ENCODE measurements at regions not wholly inside any gene's neighbourhood (a gene's known extent, or its start where the extent isn't known, plus 50 kb on each side); places are given as distances from the start of the nearest gene placed in this dataset.

GRCh38 chr20:41952166-41952565 is 334.0 kb upstream of the CHD6 start:
- TF ChIP-seq THAP11 (CRISPR knock-in tag; IDR thresholded peaks at IDR 0.05) (no peak), ZBTB7A (CRISPR knock-in tag; IDR thresholded peaks at IDR 0.05) (no peak), POLR2A (IDR thresholded peaks at IDR 0.05; ENCODE audit: insufficient read depth in 1 of 2, low read depth in 2 of 2, low read length in 2 of 2) (no peak), ESRRA (CRISPR knock-in tag; IDR thresholded peaks at IDR 0.05; ENCODE audit: low read depth) (no peak), ZNF598 (CRISPR knock-in tag; IDR thresholded peaks at IDR 0.05; ENCODE audit: borderline replicate concordance) (no peak), FOXK2 (IDR thresholded peaks at IDR 0.05) (no peak), NPAS2 (CRISPR knock-in tag; IDR thresholded peaks at IDR 0.05; ENCODE audit: borderline replicate concordance) (no peak), MTF1 (CRISPR knock-in tag; IDR thresholded peaks at IDR 0.05) (no peak)
- TF ChIP-seq, protein P1, sequence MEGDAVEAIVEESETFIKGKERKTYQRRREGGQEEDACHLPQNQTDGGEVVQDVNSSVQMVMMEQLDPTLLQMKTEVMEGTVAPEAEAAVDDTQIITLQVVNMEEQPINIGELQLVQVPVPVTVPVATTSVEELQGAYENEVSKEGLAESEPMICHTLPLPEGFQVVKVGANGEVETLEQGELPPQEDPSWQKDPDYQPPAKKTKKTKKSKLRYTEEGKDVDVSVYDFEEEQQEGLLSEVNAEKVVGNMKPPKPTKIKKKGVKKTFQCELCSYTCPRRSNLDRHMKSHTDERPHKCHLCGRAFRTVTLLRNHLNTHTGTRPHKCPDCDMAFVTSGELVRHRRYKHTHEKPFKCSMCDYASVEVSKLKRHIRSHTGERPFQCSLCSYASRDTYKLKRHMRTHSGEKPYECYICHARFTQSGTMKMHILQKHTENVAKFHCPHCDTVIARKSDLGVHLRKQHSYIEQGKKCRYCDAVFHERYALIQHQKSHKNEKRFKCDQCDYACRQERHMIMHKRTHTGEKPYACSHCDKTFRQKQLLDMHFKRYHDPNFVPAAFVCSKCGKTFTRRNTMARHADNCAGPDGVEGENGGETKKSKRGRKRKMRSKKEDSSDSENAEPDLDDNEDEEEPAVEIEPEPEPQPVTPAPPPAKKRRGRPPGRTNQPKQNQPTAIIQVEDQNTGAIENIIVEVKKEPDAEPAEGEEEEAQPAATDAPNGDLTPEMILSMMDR (CRISPR knock-in tag; IDR thresholded peaks at IDR 0.05) = no peak
- TF ChIP-seq, protein P2, sequence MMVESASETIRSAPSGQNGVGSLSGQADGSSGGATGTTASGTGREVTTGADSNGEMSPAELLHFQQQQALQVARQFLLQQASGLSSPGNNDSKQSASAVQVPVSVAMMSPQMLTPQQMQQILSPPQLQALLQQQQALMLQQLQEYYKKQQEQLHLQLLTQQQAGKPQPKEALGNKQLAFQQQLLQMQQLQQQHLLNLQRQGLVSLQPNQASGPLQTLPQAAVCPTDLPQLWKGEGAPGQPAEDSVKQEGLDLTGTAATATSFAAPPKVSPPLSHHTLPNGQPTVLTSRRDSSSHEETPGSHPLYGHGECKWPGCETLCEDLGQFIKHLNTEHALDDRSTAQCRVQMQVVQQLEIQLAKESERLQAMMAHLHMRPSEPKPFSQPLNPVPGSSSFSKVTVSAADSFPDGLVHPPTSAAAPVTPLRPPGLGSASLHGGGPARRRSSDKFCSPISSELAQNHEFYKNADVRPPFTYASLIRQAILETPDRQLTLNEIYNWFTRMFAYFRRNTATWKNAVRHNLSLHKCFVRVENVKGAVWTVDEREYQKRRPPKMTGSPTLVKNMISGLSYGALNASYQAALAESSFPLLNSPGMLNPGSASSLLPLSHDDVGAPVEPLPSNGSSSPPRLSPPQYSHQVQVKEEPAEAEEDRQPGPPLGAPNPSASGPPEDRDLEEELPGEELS (CRISPR knock-in tag; IDR thresholded peaks at IDR 0.05) = no peak
